ENCODE measurements at regions not wholly inside any gene's neighbourhood (a gene's known extent, or its start where the extent isn't known, plus 50 kb on each side); places are given as distances from the start of the nearest gene placed in this dataset.
A peak's percentile ranks its signal among the peaks of the same experiment; 100 is the strongest.

DNA sequence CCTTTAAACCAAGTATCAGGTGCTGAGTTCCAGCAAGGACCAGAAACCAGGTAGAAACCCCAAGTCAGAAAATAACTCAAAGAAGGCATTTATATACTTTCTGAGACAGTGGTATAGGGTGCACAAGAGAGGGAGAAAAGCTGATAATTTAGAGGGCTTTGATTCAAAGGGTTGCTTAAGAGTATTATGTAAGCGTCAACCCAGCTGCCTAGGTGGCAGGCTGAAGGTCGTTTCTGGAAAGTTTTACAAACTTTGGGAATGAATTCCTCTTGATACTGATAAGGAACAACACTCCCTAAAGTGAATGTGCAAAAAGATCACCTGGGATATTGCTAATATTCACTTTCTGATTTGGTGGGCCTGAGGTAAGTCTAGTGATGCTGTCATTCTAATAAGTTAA is 800.7 kb downstream of the MAFB start:
- no peak for DNase-seq

DNA sequence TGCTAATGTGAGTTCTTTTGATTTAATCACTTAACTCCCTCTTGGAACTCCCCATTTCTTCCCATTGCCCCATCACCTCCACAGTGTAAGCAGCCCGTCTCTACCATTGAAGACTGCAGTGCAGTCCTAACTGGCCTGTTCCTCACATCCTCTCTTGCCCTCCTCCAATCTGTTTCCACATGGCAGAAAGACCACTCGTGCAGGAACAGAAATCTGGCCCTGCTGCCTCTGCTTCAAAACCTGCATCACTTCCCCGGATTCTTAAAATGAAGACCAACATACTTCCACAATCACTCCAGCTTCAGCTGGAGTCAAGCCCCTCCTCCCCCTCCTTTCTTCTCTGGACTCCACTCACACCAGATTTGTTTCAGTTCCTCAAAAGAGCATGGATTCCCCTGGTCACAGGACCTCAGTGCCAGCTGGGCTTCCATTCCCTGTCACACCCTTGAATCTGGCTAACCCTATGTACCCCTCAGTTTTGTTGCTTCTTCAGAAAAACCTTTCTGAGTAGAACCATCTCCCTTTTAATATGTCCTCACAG is 802.3 kb downstream of the MAFB start:
- no peak for DNase-seq

DNA sequence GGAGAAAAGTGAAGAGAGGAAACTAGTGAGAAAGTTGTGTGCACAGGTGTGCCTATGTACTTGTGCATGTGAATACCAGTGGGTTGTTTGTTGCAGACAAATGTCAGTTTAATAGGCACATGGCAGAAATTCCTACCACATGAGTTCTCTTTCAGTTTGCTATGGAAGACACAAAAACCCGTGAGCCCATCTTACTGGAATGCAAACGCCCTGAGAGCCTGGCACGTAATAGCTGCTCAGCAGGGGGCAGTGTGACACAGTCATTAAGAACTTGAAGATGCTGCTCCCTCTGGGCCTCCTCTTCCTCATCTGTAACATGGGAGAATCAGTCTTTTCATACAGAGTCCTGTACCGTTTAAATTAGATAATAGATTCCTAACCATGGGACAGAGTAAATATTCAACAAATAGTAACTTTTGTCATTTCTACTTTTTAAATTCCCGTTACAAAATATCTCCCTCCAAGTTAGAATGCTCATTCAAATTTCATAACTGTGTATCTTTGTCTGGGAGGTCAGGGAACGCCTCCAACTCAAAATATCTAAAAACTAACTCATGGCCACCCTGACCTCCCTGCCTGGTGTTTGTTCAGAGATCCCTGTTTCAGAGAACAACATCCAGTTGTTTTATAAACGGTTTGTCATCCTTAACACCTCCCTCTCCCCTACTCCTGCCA is 802.9 kb downstream of the MAFB start:
- peak; percentile 80 for DNase-seq

DNA sequence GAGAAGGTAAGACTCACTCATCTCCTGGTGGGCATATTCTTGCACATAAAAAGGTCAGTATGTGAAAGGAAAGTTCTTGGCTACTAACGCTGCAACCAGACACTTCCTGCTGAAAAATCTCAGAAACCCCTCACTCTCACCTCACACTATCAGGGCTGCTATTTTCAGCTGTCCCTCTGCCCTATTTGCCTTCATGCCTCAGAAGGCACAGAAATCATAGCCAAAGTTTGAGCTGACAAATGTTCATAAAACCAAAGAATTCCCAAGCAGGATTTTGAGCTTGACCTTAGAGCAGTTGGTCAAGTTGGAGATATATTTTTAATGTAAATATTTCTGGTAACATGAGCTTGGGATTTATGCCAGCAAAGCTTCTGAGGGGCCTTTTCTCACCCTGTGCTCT is 806.2 kb downstream of the MAFB start:
- DNase-seq: no peak

DNA sequence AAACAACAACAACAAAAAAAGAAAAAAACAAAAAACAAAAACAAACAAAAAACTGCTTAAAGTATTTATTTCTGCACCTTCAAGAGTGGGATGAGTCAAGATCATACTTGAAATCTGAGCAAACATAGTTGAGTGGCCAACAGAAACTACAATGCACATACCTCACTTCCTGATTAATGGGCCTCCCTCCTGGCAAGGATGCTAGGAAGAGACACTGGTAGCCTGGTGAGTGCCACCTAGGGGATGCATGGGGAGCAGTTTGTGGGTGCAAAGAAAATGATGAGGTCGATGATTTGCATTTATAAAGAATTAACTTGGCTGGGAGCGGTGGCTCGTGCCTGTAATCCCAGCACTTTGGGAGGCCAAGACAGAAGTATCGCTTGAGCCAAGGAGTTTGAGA is 808.1 kb downstream of the MAFB start:
- no peak for DNase-seq

DNA sequence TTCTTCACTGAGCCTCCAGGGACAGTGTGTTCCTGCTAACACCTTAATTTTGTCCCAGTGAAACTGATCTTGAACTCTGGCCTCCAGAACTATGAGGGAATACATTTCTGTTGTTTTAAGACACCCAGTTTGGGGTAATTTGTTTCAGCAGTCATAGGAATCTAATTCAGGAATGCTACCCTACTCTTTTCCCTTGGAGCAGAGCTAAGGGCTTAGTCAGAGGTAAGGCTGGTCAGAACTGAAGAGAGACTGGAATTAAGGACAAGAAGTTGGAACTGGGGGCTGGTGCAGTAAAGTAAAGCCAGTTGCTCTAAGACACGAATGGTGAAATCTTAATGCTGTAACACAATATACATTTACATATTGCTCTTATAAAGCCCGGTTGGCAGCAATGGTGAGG is 809.7 kb downstream of the MAFB start:
- DNase-seq: no peak

DNA sequence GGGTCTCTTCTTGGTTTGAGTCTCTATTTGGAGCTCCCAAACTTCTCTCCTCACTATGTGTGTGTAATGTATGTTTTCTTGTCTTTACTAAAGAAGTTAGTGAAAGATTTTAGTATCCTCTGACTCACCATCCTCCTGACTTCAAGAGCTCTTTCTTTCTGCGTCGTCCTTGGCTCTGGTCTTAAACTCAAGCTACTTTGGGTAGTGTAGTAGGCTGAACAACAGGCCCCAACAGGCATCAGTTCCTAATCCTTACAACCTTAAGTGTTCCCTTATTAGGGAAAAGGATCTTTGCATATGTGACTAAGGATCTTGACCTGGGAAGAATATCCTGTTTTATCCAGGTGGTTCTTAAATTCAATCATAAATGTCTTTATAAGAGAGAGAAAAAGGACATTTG is 810.2 kb downstream of the MAFB start:
- DNase-seq: no peak

DNA sequence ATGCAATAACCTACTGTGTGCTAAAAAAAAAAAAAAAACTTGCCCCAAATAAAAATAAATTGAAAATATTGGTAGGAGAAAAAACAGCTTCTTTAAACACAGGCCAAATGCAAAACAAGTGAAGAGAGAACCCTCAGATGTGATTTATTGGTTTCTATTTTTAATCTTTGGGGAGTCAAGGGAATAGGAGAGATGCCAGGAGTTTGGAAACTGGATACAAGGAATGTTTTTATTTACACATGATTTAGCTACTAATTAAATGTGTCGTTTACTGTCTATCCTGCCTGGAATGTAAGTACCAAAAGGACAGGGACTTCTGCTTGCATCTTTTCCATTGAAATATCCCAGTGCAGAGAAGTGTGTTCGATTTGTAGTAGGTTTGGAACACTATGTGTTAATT is 810.7 kb downstream of the MAFB start:
- DNase-seq: no peak

DNA sequence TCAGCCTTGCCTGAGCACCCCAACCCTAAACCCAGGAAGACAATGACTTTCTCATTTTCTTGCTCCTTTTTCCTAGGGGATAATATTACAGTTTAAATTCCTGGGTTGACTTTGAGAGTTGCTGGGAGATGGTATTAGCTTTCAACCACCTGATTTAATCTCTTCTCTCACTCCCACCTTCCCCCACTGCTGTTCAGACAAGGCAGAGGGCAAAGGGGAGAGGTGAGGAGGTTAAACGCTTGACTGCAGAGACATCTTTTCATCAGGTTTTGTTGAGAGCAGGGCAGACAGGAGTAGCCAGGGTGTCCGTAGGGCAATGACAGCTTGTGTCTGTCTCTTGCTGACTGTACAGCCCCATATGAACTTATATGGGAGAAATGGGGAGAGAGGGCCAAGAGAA is 811.2 kb downstream of the MAFB start:
- no peak for DNase-seq

DNA sequence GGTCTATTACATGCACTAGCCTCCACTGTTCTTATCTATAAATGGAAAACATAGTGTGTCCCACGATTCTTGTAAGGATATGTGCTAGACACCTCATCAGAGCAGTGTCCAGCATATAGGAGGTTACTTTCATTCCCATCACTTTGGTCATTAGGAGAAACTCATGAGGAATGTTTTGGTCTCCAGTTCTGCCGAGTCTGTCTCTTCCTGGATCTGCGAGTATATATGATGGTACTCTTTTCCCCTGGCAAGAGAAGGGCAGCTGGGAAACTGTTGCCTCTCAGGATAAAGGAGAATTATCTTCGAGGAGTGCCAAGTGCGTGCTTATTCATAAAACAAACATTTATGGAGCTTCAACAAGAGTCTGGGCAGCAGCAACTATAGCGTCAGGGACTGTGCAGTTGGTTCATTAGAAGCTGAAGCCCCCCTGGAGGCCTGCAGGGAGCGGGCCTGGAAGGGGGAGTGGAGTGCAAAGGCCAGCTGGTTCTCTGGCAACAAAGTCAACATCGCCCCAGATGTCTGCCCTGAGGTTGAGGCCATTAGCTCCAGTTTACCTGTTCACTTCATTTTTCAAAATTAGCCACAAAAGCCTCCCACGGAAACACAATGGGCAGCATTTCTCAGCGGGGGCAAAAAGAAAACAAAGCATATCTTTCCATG is 811.9 kb downstream of the MAFB start:
- no peak for DNase-seq

DNA sequence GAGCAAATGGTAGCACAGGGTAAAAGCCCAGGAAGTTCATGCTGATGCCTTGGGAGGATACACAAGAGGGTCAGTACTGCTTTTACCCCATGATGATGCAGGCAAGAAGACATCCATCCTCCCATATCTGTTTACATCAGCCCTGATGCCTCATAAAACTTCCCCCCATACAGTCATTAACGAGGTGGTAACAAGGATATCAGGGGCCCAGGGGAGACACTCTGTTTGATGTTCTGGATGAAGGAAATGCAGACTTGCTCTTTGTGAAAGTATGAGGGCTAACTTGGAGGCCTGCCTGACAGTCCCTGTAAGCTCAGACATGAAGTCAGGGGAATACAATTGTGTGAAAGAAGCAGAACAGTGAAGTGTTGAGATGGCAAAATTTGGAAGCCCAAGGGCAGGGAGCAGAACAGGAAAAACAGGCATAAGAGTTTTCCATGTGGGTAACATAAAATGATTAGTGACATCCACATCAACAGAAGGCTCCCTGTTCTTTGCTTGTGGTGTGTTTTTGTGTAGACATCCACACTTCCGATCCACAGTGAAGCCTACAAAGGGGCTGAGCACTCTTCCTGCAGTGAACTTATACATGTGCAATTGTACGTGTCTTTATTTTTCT is 813.4 kb downstream of the MAFB start:
- DNase-seq: no peak

DNA sequence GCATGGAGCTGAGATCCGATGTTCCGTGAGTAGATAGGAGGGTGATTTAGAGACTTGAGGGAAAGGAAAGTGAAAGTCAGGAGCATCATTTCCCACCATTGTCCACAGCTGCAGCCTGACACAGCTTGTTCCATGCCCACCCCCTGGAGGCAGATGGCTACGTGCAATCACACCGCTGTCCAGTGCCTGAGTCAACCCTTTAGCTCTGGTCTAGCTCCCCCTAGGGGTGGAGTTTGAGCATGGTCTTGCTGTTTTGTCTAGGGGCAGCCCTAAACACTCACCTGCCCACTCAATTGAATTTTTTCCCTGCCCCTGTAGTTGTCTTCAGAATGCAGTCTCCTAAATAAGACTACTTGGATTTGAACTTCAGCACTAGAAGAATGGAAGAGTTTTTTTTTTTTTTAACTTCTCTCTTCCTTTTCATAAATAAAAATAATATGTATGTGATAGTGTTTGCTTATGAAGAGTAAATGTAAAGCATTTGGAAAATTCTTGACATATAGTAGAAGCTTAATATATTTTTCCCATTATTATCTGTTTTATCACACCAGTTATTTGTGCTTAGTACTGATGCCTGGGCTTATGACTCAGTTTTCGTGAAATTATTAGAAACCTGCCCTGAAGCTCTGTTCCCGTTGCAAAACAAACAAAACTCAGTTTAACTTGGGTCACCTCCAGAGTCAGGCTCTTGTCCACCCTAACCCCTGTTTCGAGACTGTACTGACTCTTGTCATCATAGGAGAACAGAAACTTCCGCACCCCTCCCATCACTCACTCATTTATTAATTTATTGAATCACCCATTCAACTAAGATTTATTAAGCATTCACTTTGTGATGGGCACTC is 814.8 kb downstream of the MAFB start:
- peak; percentile 62 for DNase-seq

DNA sequence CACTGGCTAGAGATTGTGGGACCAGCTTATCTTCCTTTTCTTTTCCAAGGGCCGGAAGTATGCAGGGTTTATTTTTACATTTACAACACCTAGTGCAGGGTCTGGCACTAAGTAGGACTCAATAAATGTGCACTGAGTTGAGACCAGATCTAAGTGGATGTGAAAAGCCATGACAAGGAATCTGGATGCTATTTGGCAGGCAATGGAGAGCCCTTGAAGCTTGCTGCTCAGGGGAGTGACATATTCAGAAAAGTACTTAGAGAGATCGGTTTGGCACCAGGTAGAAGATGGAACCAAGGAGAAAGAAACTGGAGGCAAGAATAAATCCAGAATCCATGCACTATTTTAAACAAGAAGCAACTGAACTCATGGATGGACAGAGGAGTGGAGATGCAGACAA is 815.8 kb downstream of the MAFB start:
- DNase-seq: no peak

DNA sequence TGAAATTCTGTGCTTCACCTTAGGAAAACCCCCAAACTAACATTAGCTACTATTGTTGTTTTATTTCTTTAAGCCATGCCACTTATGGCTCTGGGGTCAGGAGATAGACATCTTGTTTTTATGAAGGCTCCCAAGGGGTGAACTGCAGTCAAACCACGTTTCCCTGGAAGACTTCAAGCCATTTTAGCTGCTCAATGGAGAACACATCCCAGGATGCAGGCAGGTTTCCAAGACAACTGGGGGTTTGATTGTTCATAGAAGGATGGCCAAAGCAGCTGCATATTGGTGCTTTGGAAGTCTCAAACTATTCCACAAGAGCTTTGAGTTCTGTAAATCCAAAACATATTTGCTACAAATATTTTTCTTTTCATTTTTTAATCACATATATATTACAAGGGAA is 818.0 kb downstream of the MAFB start:
- no peak for DNase-seq

DNA sequence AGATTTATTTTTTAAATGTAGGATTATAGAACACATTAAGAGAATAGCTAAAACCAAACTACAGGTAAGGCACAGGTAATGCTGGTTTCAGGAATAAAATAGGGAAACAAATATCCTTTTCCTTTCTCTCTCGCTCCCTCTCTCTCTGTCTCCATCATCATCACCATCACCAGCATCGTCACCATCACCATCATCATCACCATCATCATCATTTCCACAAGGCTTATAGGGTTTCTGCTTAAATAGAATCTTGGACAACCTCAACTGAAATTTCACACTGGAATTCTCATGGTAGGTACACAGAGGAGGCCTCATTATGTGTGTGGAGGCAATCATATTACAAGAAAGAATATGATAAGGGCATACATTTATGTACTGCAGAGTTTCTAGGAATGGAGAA is 823.6 kb downstream of the MAFB start:
- no peak for DNase-seq

DNA sequence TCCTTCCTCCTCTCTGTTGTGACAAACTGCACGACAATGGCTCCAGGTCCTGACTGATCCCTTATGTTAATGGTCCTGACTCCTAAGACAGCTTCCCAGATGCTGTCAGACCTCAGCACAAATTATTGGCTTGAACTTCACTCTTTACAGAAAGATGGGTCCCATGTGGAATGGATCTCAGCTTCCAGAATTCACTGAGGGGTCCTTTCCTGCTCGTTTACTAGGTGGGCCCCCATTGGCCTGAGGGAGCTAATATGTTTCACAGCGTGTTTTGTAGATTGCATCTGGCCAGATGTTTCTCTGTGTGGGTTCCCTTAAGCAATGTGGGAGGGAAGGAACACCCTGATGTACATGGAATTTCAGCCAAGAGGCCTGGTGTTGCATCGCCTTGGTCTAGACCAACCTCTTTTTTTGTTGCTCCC is 826.6 kb downstream of the MAFB start:
- DNase-seq: no peak

DNA sequence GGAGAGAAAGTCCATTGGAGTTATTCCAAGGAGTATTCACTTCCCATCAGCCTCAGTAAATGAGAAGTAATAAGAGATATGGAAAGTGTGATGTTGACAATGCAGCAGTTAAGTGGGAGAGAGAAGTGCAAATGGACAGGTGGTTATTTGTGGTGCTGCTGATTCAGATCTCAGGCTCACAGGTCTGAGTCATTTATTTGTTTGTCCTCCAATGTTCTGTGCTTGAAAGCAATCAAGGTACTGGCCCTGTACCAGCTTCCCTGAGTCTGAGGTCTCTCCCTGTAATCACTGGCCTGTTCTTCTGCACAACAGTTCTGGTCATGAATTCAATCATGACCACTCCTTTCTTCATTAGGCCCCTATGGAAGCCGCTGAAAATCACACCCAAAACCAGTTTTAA is 827.7 kb downstream of the MAFB start:
- DNase-seq: no peak

DNA sequence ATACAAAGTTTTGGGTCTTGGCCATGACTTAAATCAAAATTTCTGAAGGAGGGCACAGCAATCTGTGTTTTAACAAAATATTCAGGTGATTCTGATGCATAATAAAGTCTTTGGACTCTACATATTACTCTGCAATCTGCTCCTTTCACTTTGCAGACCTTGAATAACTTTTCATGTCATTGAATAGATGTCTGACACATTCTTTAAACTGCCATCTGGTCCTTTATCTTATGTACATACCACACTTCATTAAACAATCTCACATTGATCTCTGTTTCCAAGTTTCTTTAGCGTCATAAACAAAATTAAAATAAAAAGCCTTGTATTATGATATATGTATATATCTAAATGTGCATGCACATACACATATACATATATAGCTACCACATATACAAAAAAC is 831.2 kb downstream of the MAFB start:
- DNase-seq: no peak

DNA sequence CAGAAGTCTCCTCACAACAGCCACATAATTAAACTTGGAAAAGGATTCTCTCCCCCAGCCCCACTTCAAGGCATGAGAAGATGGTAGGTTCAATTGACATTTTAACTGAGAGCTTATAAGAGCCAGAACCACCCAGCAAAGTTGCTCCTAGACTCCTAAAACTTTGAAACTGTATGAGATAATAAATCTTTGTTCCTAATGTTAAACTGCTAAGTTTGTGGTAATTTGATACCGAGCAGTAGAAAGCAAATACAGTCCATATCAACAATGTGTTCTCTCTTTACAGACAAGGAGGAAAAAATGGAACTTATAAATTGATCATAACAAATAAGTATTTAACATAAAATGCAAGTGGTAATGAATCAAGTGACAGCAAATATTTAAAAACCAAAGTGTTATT is 831.8 kb downstream of the MAFB start:
- no peak for DNase-seq

DNA sequence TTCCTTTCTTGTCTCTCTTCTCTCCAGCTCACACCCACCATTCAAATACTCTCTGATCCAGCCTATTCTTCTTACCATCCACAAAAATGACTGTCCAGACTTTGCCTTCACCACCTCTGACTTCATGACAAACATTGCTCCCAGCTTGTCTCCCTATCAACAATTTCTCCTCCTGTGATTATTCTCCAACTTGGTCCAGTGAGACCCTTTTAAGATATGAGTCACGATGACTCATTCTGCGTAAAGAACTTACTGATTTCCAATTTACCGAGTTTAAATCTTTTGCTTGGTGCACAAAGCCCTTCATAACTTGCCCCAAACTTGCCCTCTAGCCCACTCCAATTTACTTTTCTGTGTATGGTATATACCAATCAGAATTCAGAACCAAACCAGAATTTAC is 833.2 kb downstream of the MAFB start:
- DNase-seq: no peak

DNA sequence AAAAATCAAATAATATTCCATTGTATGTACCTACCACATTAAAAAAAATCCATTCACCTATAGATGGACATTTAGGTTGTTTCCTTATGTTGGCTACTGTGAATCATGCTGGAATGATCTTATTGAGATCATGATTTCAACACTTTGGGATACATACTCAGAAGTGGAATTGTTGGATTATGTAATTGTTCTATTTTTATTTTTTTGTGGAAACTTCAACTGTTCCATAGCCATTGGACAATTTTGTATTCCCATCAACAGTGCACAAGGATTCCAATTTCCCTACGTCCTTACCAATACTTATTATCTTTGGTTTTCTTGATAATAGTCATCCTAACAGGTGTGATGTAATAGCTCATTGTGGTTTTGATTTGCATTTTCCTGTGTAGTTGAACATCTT is 834.0 kb downstream of the MAFB start:
- no peak for DNase-seq

DNA sequence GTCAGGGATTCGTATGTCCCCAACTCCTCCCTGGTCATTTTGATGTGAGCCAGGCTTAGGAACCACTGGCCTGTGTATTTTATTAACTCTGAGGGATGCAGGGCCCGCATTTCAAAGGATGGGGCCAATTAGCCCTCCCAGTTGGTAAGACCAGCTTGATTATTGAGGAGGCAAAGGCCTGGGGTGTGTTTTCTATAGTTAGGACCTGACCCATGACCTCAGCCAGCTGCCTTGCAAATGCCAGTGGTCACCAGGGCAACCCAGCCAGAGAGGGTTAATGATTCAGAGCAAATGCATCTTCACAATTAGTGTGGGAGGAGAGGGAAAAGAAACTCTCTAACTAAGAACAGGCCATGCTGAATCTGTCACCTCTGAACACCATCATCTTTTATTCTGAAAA is 835.4 kb downstream of the MAFB start:
- peak; percentile 15 for DNase-seq

DNA sequence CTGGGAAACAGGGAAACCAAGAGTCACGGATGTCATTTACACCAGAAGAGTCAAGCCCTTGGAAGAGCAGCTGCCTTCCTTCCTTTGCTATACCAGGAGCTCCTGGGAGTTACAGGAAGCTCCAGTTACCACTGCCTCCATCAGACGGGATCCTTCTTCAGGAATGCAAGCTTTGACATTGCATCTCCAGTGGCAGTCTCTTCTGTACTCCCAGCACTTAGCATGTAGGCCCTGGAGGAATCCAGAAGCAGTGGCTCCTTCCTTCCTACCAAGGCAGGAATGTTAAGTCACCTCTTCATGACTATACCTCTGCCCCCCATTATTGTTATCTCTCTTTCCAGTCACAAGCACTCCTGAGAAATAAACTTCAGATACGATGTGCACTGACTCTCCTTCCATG is 836.0 kb downstream of the MAFB start:
- DNase-seq: no peak

DNA sequence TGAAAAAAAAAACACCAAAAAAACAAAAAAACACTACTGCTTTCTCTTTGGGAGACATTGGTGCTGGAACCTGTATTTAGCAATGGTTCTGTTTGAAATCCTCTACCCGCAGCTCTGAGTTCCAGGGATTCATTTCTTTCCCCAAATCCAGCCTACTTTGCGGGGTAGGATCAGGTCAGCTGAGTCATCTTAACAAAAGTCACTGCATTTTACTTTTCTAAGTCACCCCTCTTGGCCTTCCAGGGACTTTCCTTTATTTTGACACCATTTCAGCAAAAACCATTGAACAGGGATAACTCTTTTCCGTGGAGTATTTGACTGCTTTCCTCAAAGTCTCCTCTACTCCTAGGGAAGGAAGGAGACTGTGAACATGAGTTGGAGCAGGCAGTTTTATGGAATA is 837.6 kb downstream of the MAFB start:
- DNase-seq: no peak
